K562 (cell line): ENCODE measurements at regions not wholly inside any gene's neighbourhood (a gene's known extent, or its start where the extent isn't known, plus 50 kb on each side); places are given as distances from the start of the nearest gene placed in this dataset.

Experiments
- ATAC-seq: fragments of 200-7000 bp; cut with Tn5 transposase; 3 replicates; pipeline ENCODE4 v1.9.1; 2020; ENCODE audit warnings: moderate library complexity
- BruUV-seq: library from RNA; stranded (reverse); fragments of 400-500 nt; replicated peaks from 2 replicates; lab custom pipeline; 2021; lab: Mats Ljungman, UMichigan
- CTCF ChIA-PET: fragments of 300-600 bp; formaldehyde crosslinking; extraction: SDS; loops from one replicate; lab custom pipeline; 2021; ENCODE audit warnings: low intra/inter-chr PET ratio; lab: Yijun Ruan, JAX
- POLR2A ChIA-PET: fragments of 300-600, 350-650 bp; sonication (Branson Sonifier 250); formaldehyde crosslinking; extraction: SDS; loops from one replicate; lab custom pipeline; 2021; ENCODE audit warnings: antibody characterized with exemption, inconsistent platforms; lab: Yijun Ruan, JAX
- DNase-seq, 4 experiments: peaks; one replicate each; pipeline versions ENCODE4 v3.0.0 to v3.0.0-alpha.2; 2011 to 2018; ENCODE audit warnings: low spot score in 3 of 4, mixed read lengths in 3 of 4; ENCODE audit errors: extremely low read depth in 1 of 4
- FAIRE-seq: peaks from 2 replicates; lab custom pipeline; 2011; peaks lifted over from hg19 to GRCh38; lab: Jason Lieb, UNC
- H2AFZ ChIP-seq: 2 replicates; pipeline ENCODE4 v1.6.0; 2011; ENCODE audit warnings: low read depth, low read length, control low read depth, inconsistent platforms
- H3K27ac ChIP-seq: fragments of 200-600 bp; 3 replicates; pipeline ENCODE4 v1.8.0; 2011; ENCODE audit warnings: low read depth, mild to moderate bottlenecking, control low read depth, inconsistent platforms, low read length, moderate library complexity, mixed read lengths; ENCODE audit errors: extremely low read depth
- H3K27me3 ChIP-seq, 2 experiments: fragments of 300-600 bp in 1 of 2; 2 replicates in 1 of 2; 3 replicates in 1 of 2; pipeline versions ENCODE4 v1.6.0 to v1.8.0; 2011; ENCODE audit warnings: inconsistent platforms in 2 of 2, low read length in 2 of 2, mild to moderate bottlenecking in 1 of 2, mixed read lengths in 1 of 2, moderate library complexity in 1 of 2; ENCODE audit not compliant: control insufficient read depth in 2 of 2, insufficient read depth in 2 of 2
- H3K36me3 ChIP-seq: fragments of 300-600 bp; 3 replicates; pipeline ENCODE4 v1.8.0; 2011; ENCODE audit warnings: mild to moderate bottlenecking, low read length, inconsistent platforms; ENCODE audit not compliant: control insufficient read depth, insufficient read depth
- H3K4me1 ChIP-seq, 2 experiments: fragments of 200-600 bp in 1 of 2; replicated peaks in 1 of 2; 2 replicates in 1 of 2; 3 replicates in 1 of 2; pipeline versions ENCODE4 v1.5.1 to v1.8.0; 2011; ENCODE audit warnings: inconsistent platforms in 2 of 2, low read length in 2 of 2, mild to moderate bottlenecking in 1 of 2, mixed read lengths in 1 of 2, moderate library complexity in 1 of 2; ENCODE audit not compliant: control insufficient read depth in 2 of 2, insufficient read depth in 2 of 2
- H3K4me2 ChIP-seq: 2 replicates; pipeline ENCODE4 v1.6.1; 2011; ENCODE audit warnings: low read length, control low read depth, inconsistent platforms, mixed read lengths; ENCODE audit not compliant: insufficient read depth
- H3K4me3 ChIP-seq: fragments of 200-600 bp; sonication (generic), shearing (Covaris generic); 2 replicates; pipeline ENCODE4 v1.5.1; 2016; ENCODE audit warnings: control low read depth, inconsistent platforms
- H3K79me2 ChIP-seq: fragments of 200-600 bp; 3 replicates; pipeline ENCODE4 v1.8.0; 2011; ENCODE audit warnings: low read length, inconsistent platforms; ENCODE audit not compliant: control insufficient read depth, insufficient read depth
- H3K9ac ChIP-seq, 2 experiments: 2 replicates each; pipeline versions ENCODE4 v1.6.0 to v1.6.1; 2011; ENCODE audit warnings: low read depth in 2 of 2, low read length in 2 of 2, control low read depth in 1 of 2, inconsistent platforms in 1 of 2, mild to moderate bottlenecking in 1 of 2, mixed read lengths in 1 of 2; ENCODE audit not compliant: insufficient read depth in 1 of 2
- H3K9me1 ChIP-seq: one replicate; pipeline ENCODE4 v1.6.0; 2011; ENCODE audit warnings: inconsistent platforms, mild to moderate bottlenecking, low read length, moderate library complexity; ENCODE audit not compliant: control insufficient read depth, insufficient read depth
- H3K9me3 ChIP-seq: replicated peaks from 2 replicates; pipeline ENCODE4 v1.5.1; 2011; ENCODE audit warnings: low read depth, low read length, inconsistent platforms; ENCODE audit not compliant: control insufficient read depth, insufficient read depth
- H4K20me1 ChIP-seq: replicated peaks from 2 replicates; pipeline ENCODE4 v1.6.1; 2011; ENCODE audit warnings: low read length, inconsistent platforms, mixed read lengths; ENCODE audit not compliant: control insufficient read depth, insufficient read depth
- CHCHD3 ChIP-seq: fragments of 250-450 bp; sonication (Bioruptor Pico); IDR thresholded peaks from 2 replicates; pipeline ENCODE4 v2.1.2; 2022; ENCODE audit warnings: mild to moderate bottlenecking
- EP400 ChIP-seq: fragments of 450-650 bp; IDR thresholded peaks from 2 replicates; pipeline ENCODE4 v1.6.1; 2017; ENCODE audit warnings: antibody characterized with exemption, mild to moderate bottlenecking, moderate library complexity
- HLTF ChIP-seq: fragments of 450-650 bp; IDR thresholded peaks from 2 replicates; pipeline ENCODE4 v1.6.1; 2016
- LARP7 ChIP-seq: fragments of 450-650 bp; IDR thresholded peaks from 2 replicates; pipeline ENCODE4 v1.6.1; 2016
- NFIC ChIP-seq: fragments of 450-650 bp; IDR thresholded peaks from 2 replicates; pipeline ENCODE4 v1.6.1; 2017; ENCODE audit warnings: mild to moderate bottlenecking, inconsistent platforms
- PYGO2 ChIP-seq: fragments of 450-650 bp; IDR thresholded peaks from 2 replicates; pipeline ENCODE4 v1.6.1; 2016; ENCODE audit warnings: mild to moderate bottlenecking, missing genetic modification characterization, moderate library complexity, missing compliant biosample characterization
- RBM17 ChIP-seq: fragments of 200-400 bp; formaldehyde crosslinking; IDR thresholded peaks from 2 replicates; pipeline ENCODE4 v1.6.1; 2017; ENCODE audit warnings: low read depth, mild to moderate bottlenecking, low read length, borderline replicate concordance
- TOE1 ChIP-seq, 2 experiments: fragments of 450-650 bp in 1 of 2; sonication (generic) in 1 of 2; formaldehyde crosslinking in 1 of 2; IDR thresholded peaks; 2 replicates each; pipeline versions ENCODE4 v1.7.1 to v1.8.0; 2016 to 2022; ENCODE audit warnings: borderline replicate concordance in 2 of 2, mild to moderate bottlenecking in 2 of 2, antibody characterized with exemption in 1 of 2, inconsistent platforms in 1 of 2, low read depth in 1 of 2, missing genetic modification reagents in 1 of 2, moderate library complexity in 1 of 2
- ZMIZ1 ChIP-seq, 2 experiments: fragments of 150-350 bp in 1 of 2; IDR thresholded peaks; 2 replicates each; pipeline ENCODE4 v1.6.1; 2012 to 2016; ENCODE audit warnings: low read depth in 2 of 2, low read length in 2 of 2, mild to moderate bottlenecking in 1 of 2, moderate library complexity in 1 of 2
- ZNF316 ChIP-seq: fragments of 450-650 bp; IDR thresholded peaks from 2 replicates; pipeline ENCODE4 v1.6.1; 2016
- ZNF77 ChIP-seq: fragments of 250-450 bp; sonication (Bioruptor Pico); IDR thresholded peaks from 2 replicates; pipeline ENCODE4 v1.5.0; 2020
- ZNF830 ChIP-seq: fragments of 250-450 bp; sonication (Bioruptor Pico); IDR thresholded peaks from 2 replicates; pipeline ENCODE4 v1.5.0; 2021; ENCODE audit warnings: mild to moderate bottlenecking
- WGBS: fragments of 100-300 bp; shearing (Covaris generic); methylation state at CpG from one replicate; pipeline ENCODE4 v1.1.6; 2016; ENCODE audit warnings: low coverage, mixed read lengths; ENCODE audit not compliant: insufficient coverage; ENCODE audit errors: missing lambda C conversion rate; 5-methylcytosine and 5-hydroxymethylcytosine counted together
- in situ Hi-C: fragments of 300-500 bp; cut with MboI; formaldehyde crosslinking; loops from 4 replicates; pipeline ENCODE4 v1.15.0; 2018; ENCODE audit warnings: inconsistent platforms, mixed read lengths
- intact Hi-C: fragments of 100-400 bp; cut with micrococcal nuclease; formaldehyde crosslinking; loops from 2 replicates; pipeline ENCODE4 v1.14.2; 2022
- TF ChIP-seq, protein P1 (sequence below): IDR thresholded peaks from 2 replicates; pipeline ENCODE4 v1.6.1; 2016; ENCODE audit warnings: missing genetic modification characterization, missing compliant biosample characterization

DNA sequence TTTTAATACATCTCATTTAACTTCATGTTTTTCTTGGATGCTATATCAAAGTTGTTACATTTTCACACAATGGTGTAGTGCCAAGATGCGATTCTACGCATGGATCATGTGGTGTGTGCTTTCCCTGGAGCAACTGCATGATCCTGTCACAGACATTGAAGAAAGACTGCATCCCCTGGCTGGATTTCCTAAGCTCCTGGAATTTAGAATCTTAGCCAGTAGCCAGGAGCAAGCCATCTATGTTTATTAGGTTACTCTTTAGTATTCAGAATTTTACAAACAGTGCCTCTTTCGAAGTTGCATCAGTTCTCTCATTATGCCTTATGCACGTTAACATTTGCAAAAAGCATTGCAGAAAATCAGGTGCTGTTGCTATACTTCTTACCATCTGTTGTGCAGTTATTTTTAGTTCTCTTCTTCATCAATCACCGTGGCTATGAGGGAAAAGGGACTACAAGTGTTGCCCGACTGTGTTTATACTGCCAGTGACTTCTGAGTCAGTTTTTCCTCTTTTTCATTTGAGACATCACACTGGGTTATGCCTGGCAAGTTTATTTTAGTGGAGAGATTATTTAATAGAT lies 584.2 kb downstream of the BCKDHB start:
- no peak overlapping the region for H3K4me2 ChIP-seq
- no peaks in the 10 kb centered on the region for H3K27me3 ChIP-seq
- H3K9ac ChIP-seq, result no peak overlapping the region
- WGBS, result 3% methylated on average over 6 of the region's 6 CpGs
- TF ChIP-seq ZNF830 (CRISPR knock-in tag), result no peak
- TF ChIP-seq LARP7, result no peak
- no peak for TF ChIP-seq RBM17
- TF ChIP-seq PYGO2, result no peak
- no peak for TF ChIP-seq ZMIZ1 (IDR thresholded peaks at IDR 0.05; ENCODE audit: low read depth in 2 of 2, low read length in 2 of 2)
- TF ChIP-seq ZNF316, result no peak
- TF ChIP-seq, protein P1, sequence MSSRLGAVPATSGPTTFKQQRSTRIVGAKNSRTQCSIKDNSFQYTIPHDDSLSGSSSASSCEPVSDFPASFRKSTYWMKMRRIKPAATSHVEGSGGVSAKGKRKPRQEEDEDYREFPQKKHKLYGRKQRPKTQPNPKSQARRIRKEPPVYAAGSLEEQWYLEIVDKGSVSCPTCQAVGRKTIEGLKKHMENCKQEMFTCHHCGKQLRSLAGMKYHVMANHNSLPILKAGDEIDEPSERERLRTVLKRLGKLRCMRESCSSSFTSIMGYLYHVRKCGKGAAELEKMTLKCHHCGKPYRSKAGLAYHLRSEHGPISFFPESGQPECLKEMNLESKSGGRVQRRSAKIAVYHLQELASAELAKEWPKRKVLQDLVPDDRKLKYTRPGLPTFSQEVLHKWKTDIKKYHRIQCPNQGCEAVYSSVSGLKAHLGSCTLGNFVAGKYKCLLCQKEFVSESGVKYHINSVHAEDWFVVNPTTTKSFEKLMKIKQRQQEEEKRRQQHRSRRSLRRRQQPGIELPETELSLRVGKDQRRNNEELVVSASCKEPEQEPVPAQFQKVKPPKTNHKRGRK (tag), result no peak
- no peak for TF ChIP-seq EP400
- no peak for TF ChIP-seq HLTF
- TF ChIP-seq ZNF77, result no peak
- TF ChIP-seq CHCHD3 (CRISPR knock-in tag), result no peak
- TF ChIP-seq NFIC, result no peak
- TF ChIP-seq TOE1 (IDR thresholded peaks at IDR 0.05; ENCODE audit: borderline replicate concordance), result no peak
- TF ChIP-seq TOE1 (CRISPR knock-in tag; IDR thresholded peaks at IDR 0.05; ENCODE audit: borderline replicate concordance, low read depth), result no peak
- no peaks in the 10 kb centered on the region for H4K20me1 ChIP-seq
- in situ Hi-C loops (no loop called here), intact Hi-C loops (no loop called here)
- no peak overlapping the region for H3K4me3 ChIP-seq
- ChIA-PET CTCF (no interaction called here), POLR2A (no interaction called here)
- no peak overlapping the region for H2AFZ ChIP-seq
- no peaks in the 10 kb centered on the region for H3K9me1 ChIP-seq
- DNase-seq, result no peak
- FAIRE-seq, result no peak
- no peak for ATAC-seq
- BruUV-seq, result no TSS peak
- H3K36me3 ChIP-seq, result no peaks in the 10 kb centered on the region
- no peaks in the 10 kb centered on the region for H3K79me2 ChIP-seq
- no peak overlapping the region for H3K27ac ChIP-seq
- H3K4me1 ChIP-seq, result no peaks in the 10 kb centered on the region
- no peaks in the 10 kb centered on the region for H3K9me3 ChIP-seq
